NCI-H69 (cell line): ENCODE measurements at regions not wholly inside any gene's neighbourhood (a gene's known extent, or its start where the extent isn't known, plus 50 kb on each side); places are given as distances from the start of the nearest gene placed in this dataset.
"Not testable (repeated sequence)": the region's sequence is repeated elsewhere in the genome, so short reads cannot be mapped to it uniquely, and the experiment has no call there.

Experiments used
- DNase-seq: peaks from one replicate; lab custom pipeline; 2025; lab: John Stamatoyannopoulos, UW

GRCh38 chr13:76829572-76830327 is 56.5 kb downstream of the KCTD12 start:
- no peak for DNase-seq

GRCh38 chr13:76828316-76828741 is 57.9 kb downstream of the KCTD12 start:
- peak; percentile 87 for DNase-seq

- DNase-seq, result no peak
Observed at GRCh38 chr13:76826527-76826926, 59.7 kb downstream of the KCTD12 start.

GRCh38 chr13:76825430-76825829 is 60.8 kb downstream of the KCTD12 start:
- no peak for DNase-seq

- DNase-seq, result peak; percentile 13
Observed at GRCh38 chr13:76823969-76824368, 62.2 kb downstream of the KCTD12 start.

- peak; percentile 46 for DNase-seq
Observed at GRCh38 chr13:76822698-76823267, 63.4 kb downstream of the KCTD12 start.

GRCh38 chr13:76821222-76821621 is 65.0 kb downstream of the KCTD12 start:
- not testable (repeated sequence) for DNase-seq

- DNase-seq, result no peak
Observed at GRCh38 chr13:76820759-76821158, 65.4 kb downstream of the KCTD12 start.

GRCh38 chr13:76816394-76816793 is 69.8 kb downstream of the KCTD12 start:
- DNase-seq, result peak; percentile 69

GRCh38 chr13:76815344-76815743 is 70.9 kb downstream of the KCTD12 start:
- DNase-seq, result no peak

- DNase-seq, result peak; percentile 66
Observed at GRCh38 chr13:76813891-76814290, 72.3 kb downstream of the KCTD12 start.

- DNase-seq, result peak; percentile 53
Observed at GRCh38 chr13:76813000-76813691, 73.1 kb downstream of the KCTD12 start.

GRCh38 chr13:76812206-76812897 is 73.9 kb downstream of the KCTD12 start:
- DNase-seq, result no peak

GRCh38 chr13:76809389-76809788 is 76.8 kb downstream of the KCTD12 start:
- DNase-seq, result no peak

GRCh38 chr13:76808927-76809326 is 77.3 kb downstream of the KCTD12 start:
- no peak for DNase-seq

GRCh38 chr13:76804801-76805200 is 81.4 kb downstream of the KCTD12 start:
- DNase-seq, result no peak

GRCh38 chr13:76803831-76804230 is 82.4 kb downstream of the KCTD12 start:
- no peak for DNase-seq

GRCh38 chr13:76800943-76801342 is 85.3 kb downstream of the KCTD12 start:
- no peak for DNase-seq

GRCh38 chr13:76799696-76800095 is 86.5 kb downstream of the KCTD12 start:
- DNase-seq, result peak; percentile 91

- peak; percentile 74 for DNase-seq
Observed at GRCh38 chr13:76798037-76798436, 88.2 kb downstream of the KCTD12 start.

- DNase-seq, result no peak
Observed at GRCh38 chr13:76797361-76797760, 88.8 kb downstream of the KCTD12 start.

- DNase-seq, result peak; percentile 10
Observed at GRCh38 chr13:76796851-76797250, 89.4 kb downstream of the KCTD12 start.
